Ishikawa (cell line): ENCODE measurements at regions not wholly inside any gene's neighbourhood (a gene's known extent, or its start where the extent isn't known, plus 50 kb on each side); places are given as distances from the start of the nearest gene placed in this dataset.

Source experiments
- CEBPB ChIP-seq: IDR thresholded peaks from 2 replicates; pipeline ENCODE4 v1.6.1; 2012
- EGR1 ChIP-seq: IDR thresholded peaks from 2 replicates; pipeline ENCODE4 v1.6.1; 2012
- EP300 ChIP-seq: IDR thresholded peaks from 2 replicates; pipeline ENCODE4 v1.6.1; 2012; ENCODE audit warnings: borderline replicate concordance
- FOXM1 ChIP-seq: IDR thresholded peaks from 2 replicates; pipeline ENCODE4 v1.6.1; 2012; ENCODE audit warnings: low read depth, borderline replicate concordance
- REST ChIP-seq: IDR thresholded peaks from 2 replicates; pipeline ENCODE4 v1.6.1; 2012; ENCODE audit warnings: low read depth, mild to moderate bottlenecking
- TAF1 ChIP-seq: IDR thresholded peaks from 2 replicates; pipeline ENCODE4 v1.6.1; 2012; ENCODE audit warnings: low read depth, mild to moderate bottlenecking

- no peak for TF ChIP-seq TAF1
- TF ChIP-seq REST, result no peak
- no peak for TF ChIP-seq EP300
- TF ChIP-seq EGR1, result no peak
- no peak for TF ChIP-seq CEBPB
- no peak for TF ChIP-seq FOXM1
These were observed 165.4 kb upstream of the TACR3 start for GRCh38 chr4:103885152-103885551.
